Caco-2 (cell line): ENCODE measurements at regions not wholly inside any gene's neighbourhood (a gene's known extent, or its start where the extent isn't known, plus 50 kb on each side); places are given as distances from the start of the nearest gene placed in this dataset.
"Not testable (repeated sequence)": the region's sequence is repeated elsewhere in the genome, so short reads cannot be mapped to it uniquely, and the experiment has no call there.

Experiments used
- BruUV-seq: library from RNA; stranded (reverse); fragments of 400-500 nt; replicated peaks from 2 replicates; lab custom pipeline; 2021; lab: Mats Ljungman, UMichigan
- CTCF ChIA-PET: fragments of 300-600 bp; sonication (Branson Sonifier 250); formaldehyde crosslinking; loops from one replicate; lab custom pipeline; 2022; ENCODE audit warnings: antibody characterized with exemption; lab: Charles Lee
- POLR2A ChIA-PET: fragments of 300-600 bp; sonication (Branson Sonifier 250); formaldehyde crosslinking; loops from one replicate; lab custom pipeline; 2022; ENCODE audit warnings: antibody characterized with exemption; lab: Charles Lee
- DNase-seq, 2 experiments: peaks; one replicate each; pipeline versions ENCODE4 v3.0.0 to v3.0.0-alpha.2; 2020 to 2022
- H3K27me3 ChIP-seq: replicated peaks from 2 replicates; pipeline ENCODE4 v1.6.0; 2011; ENCODE audit warnings: low read length; ENCODE audit not compliant: control insufficient read depth, insufficient read depth
- H3K36me3 ChIP-seq: 2 replicates; pipeline ENCODE4 v1.5.1; 2011; ENCODE audit warnings: low read length; ENCODE audit not compliant: control insufficient read depth, insufficient read depth
- H3K4me1 ChIP-seq: fragments of 250-450 bp; sonication (Bioruptor Pico); 2 replicates; pipeline ENCODE4 v1.5.1; 2020; ENCODE audit warnings: mild to moderate bottlenecking
- H3K4me3 ChIP-seq: 2 replicates; pipeline ENCODE4 v1.5.1; 2011; ENCODE audit warnings: low read depth, mild to moderate bottlenecking, control low read depth, low read length
- H3K9me3 ChIP-seq: fragments of 250-450 bp; sonication (Bioruptor Pico); 2 replicates; pipeline ENCODE4 v1.5.1; 2020; ENCODE audit warnings: mild to moderate bottlenecking, moderate library complexity
- H3K27ac Mint-ChIP-seq: one replicate; pipeline ENCODE4 v1.8.0; 2022; ENCODE audit warnings: mixed read lengths; ENCODE audit not compliant: unreplicated experiment
- H3K27me3 Mint-ChIP-seq: one replicate; pipeline ENCODE4 v1.8.0; 2022; ENCODE audit warnings: mixed read lengths; ENCODE audit not compliant: insufficient read depth, unreplicated experiment
- H3K36me3 Mint-ChIP-seq: one replicate; pipeline ENCODE4 v1.8.0; 2022; ENCODE audit warnings: mild to moderate bottlenecking, mixed read lengths; ENCODE audit not compliant: insufficient read depth, unreplicated experiment
- H3K4me1 Mint-ChIP-seq: one replicate; pipeline ENCODE4 v1.8.0; 2022; ENCODE audit warnings: low read depth, mixed read lengths; ENCODE audit not compliant: unreplicated experiment
- H3K4me3 Mint-ChIP-seq: one replicate; pipeline ENCODE4 v1.8.0; 2022; ENCODE audit warnings: mild to moderate bottlenecking, moderate library complexity, mixed read lengths; ENCODE audit not compliant: unreplicated experiment
- H3K9me3 Mint-ChIP-seq: one replicate; pipeline ENCODE4 v1.8.0; 2022; ENCODE audit warnings: mixed read lengths; ENCODE audit not compliant: unreplicated experiment
- intact Hi-C: fragments of 100-400 bp; cut with micrococcal nuclease; formaldehyde crosslinking; loops from one replicate; pipeline ENCODE4 v1.10.0; 2022; ENCODE audit not compliant: unreplicated experiment

DNA sequence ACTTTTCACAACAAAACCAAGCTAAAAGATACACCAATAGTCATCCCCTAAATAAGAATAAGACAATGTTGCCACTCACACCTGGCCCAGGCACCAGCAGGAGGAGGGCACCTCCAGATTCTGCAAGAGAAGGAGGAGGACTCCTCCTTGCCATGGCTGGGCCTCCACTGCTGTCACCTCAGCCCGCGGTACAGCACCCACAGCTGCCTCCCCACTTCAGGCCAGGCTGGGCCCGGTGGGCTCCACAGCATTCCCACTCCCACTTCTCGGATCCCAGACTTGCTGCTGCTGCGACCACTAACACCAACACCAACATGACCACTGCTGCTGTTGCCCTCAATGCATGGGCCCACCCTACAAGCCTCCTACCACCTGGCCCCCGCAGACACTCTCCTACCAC is 95.3 kb upstream of the POTED start:
- H3K4me3 Mint-ChIP-seq, H3K4me1 Mint-ChIP-seq, BruUV-seq, POLR2A ChIA-PET, H3K4me3 ChIP-seq, intact Hi-C loops, H3K27me3 Mint-ChIP-seq, H3K9me3 Mint-ChIP-seq, H3K27ac Mint-ChIP-seq, H3K4me1 ChIP-seq, H3K36me3 Mint-ChIP-seq, H3K27me3 ChIP-seq, H3K9me3 ChIP-seq, DNase-seq, H3K36me3 ChIP-seq, CTCF ChIA-PET: not testable (repeated sequence)

DNA sequence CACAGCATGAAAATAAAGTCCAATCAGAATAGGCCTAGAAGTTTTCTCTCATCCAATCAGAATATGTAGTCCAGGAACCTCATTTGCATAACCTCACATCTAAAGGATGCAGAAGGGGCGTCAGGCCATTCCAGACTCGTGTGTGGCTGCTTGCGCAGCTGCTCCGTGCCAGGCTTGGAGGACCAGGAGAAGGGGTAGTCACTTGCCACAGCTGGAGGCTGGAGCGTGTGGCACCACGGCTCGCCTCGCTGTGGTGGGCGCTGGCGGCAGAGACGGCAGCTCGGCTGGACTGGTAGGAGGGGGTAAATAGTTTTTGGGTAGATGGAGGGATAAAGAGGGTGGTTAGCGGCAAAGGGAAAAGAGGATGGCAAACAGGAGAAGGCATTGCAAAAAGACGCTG is 93.6 kb upstream of the POTED start:
- H3K4me3 ChIP-seq, H3K9me3 Mint-ChIP-seq, CTCF ChIA-PET, intact Hi-C loops, DNase-seq, H3K4me1 ChIP-seq, H3K27me3 Mint-ChIP-seq, H3K9me3 ChIP-seq, BruUV-seq, H3K36me3 Mint-ChIP-seq, H3K36me3 ChIP-seq, POLR2A ChIA-PET, H3K4me1 Mint-ChIP-seq, H3K4me3 Mint-ChIP-seq, H3K27ac Mint-ChIP-seq, H3K27me3 ChIP-seq: not testable (repeated sequence)

DNA sequence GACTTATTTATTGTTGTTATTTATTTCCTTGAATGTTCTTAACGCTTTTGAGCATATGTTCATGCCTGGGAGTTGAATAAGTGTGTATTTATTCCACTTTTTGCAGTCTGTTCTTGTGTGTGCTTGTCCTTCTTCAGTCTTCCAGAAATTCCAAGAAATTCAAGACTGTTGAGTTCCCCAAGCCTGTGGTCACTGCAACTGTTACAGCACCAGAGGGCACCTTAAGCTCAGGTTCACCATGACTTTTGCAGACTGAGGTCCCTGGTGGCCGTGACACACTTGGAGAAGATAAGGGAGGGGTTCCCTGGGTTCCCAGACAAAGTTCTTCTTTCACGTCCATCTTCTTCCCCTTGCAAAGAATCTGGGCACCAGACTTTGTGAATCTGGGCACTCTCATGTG is 89.6 kb upstream of the POTED start:
- H3K4me1 Mint-ChIP-seq, H3K9me3 Mint-ChIP-seq, H3K4me3 Mint-ChIP-seq, H3K4me1 ChIP-seq, H3K4me3 ChIP-seq, BruUV-seq, H3K9me3 ChIP-seq, H3K27me3 Mint-ChIP-seq, DNase-seq, H3K36me3 Mint-ChIP-seq, intact Hi-C loops, POLR2A ChIA-PET, H3K27me3 ChIP-seq, H3K36me3 ChIP-seq, H3K27ac Mint-ChIP-seq: not testable (repeated sequence)
- CTCF ChIA-PET: interaction anchor here (0.7 kb wide), 1 partner anchor 1129 kb away, joined by 4 read pairs; no protein-coding TSS in a partner anchor

DNA sequence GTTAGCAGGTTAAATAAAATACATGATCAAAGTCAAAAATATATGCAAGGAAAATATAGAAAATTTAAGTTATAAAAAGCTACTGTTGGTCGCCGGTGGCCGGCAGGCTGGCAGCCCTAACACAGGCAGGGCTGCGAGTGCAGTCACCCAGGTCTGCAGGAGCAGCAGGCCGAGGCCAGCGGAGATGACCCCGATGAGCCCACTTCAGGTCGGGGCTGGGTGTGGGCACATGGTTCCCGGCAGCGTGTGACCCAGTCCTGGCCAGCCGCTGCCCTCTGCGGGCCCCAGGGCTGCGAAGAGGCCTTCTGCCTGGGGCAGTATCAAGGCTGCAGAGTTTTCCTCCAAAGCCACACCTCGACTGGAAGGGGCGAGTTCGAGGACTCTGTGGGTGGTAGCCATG is 84.6 kb upstream of the POTED start:
- H3K4me3 ChIP-seq, H3K27me3 ChIP-seq, H3K36me3 Mint-ChIP-seq, CTCF ChIA-PET, H3K4me3 Mint-ChIP-seq, H3K27ac Mint-ChIP-seq, H3K9me3 ChIP-seq, intact Hi-C loops, BruUV-seq, H3K27me3 Mint-ChIP-seq, DNase-seq, H3K36me3 ChIP-seq, H3K4me1 ChIP-seq, POLR2A ChIA-PET, H3K4me1 Mint-ChIP-seq, H3K9me3 Mint-ChIP-seq: not testable (repeated sequence)

DNA sequence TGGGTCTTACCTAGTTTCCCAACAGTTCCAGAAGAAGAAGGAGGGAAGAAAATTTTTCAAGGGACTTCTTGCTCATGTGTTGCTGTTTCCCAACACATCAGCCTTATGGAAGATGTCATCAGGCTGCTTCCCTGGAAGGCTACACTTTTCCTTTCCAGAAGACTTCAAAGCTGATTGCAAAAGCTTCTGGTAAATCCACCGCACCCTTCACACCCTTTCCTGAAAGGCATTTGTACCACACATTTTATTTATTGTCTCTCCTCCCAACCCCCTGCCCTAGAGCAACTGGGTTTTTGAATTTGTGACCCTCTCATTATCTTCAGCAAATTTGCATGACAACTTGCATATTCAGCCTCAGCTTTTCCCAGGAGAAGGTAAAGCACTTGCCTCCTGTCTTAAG is 80.5 kb upstream of the POTED start:
- H3K27me3 ChIP-seq, POLR2A ChIA-PET, H3K4me1 Mint-ChIP-seq, H3K27ac Mint-ChIP-seq, H3K9me3 Mint-ChIP-seq, H3K9me3 ChIP-seq, H3K4me3 ChIP-seq, H3K4me1 ChIP-seq, H3K4me3 Mint-ChIP-seq, H3K27me3 Mint-ChIP-seq, DNase-seq, H3K36me3 Mint-ChIP-seq, H3K36me3 ChIP-seq, intact Hi-C loops, BruUV-seq, CTCF ChIA-PET: not testable (repeated sequence)

DNA sequence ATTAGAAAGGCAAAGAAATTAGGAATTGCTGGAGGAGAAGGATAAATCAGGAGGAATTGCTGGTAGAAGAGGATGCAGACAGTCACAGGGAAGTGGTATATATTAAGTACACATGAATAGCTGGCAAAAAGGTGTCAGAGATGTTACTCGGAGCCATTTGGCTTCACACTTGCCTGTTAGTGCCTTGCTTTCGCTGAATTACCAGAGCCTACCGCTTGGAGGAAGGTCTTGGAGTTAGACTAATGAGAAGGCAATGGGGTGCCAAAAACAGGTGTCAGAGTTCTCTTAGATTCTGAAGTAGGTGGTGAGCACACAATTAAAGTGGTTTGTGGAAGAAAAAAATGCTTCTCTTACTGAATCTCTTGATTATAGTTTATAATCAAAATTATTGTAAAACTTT is 79.9 kb upstream of the POTED start:
- H3K27me3 ChIP-seq, H3K36me3 Mint-ChIP-seq, H3K9me3 ChIP-seq, H3K4me1 ChIP-seq, H3K4me1 Mint-ChIP-seq, H3K27ac Mint-ChIP-seq, POLR2A ChIA-PET, H3K36me3 ChIP-seq, CTCF ChIA-PET, H3K9me3 Mint-ChIP-seq, intact Hi-C loops, DNase-seq, H3K27me3 Mint-ChIP-seq, H3K4me3 Mint-ChIP-seq, H3K4me3 ChIP-seq, BruUV-seq: not testable (repeated sequence)

DNA sequence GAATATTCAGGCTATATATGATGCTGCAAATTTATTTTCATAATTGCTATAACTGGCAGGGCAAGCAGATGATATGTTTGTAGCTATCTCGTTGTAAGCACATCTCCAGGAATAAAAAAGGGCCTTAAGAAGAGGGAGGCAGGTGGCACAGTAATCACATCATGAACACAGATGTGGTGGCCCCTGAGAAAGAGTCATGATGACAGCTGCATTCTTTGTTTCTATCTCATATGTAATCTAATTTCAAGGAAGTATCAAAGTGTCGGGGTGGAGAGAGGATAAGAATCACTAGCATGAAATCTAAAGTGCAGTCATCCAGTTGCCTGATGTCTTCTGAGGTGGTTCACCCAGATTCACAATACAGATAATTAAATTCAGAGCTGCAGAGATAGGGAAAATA is 78.9 kb upstream of the POTED start:
- H3K9me3 ChIP-seq, H3K27ac Mint-ChIP-seq, H3K4me1 ChIP-seq, H3K36me3 ChIP-seq, DNase-seq, CTCF ChIA-PET, H3K36me3 Mint-ChIP-seq, POLR2A ChIA-PET, H3K27me3 ChIP-seq, H3K9me3 Mint-ChIP-seq, H3K4me3 Mint-ChIP-seq, H3K27me3 Mint-ChIP-seq, H3K4me1 Mint-ChIP-seq, intact Hi-C loops, BruUV-seq, H3K4me3 ChIP-seq: not testable (repeated sequence)
